ENCODE measurements at regions not wholly inside any gene's neighbourhood (a gene's known extent, or its start where the extent isn't known, plus 50 kb on each side); places are given as distances from the start of the nearest gene placed in this dataset.

DNA sequence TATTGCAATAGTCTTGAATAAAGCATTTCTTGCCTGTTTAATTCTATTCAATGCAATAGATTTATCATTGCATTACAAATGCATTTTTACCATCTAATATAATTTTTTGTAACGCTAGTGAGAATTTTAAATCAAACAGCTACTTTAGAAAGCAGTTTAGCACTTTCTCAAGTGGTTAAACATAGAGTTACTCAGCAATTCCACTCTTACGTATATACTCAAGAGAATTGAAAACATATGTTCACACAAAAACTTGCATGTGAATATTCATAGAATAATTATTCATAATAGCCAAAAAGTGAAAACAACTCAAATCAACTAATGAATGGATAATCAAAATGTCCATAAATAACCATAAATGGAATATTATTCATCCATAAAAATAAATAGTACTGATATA is 244.7 kb downstream of the TMEM167A start:
- Histone ChIP-seq H4K20me1 (ENCODE audit: insufficient read depth, low read length) (no peaks in the 10 kb centered on the region), H3K27me3 (ENCODE audit: insufficient read depth, low read length) (no peaks in the 10 kb centered on the region), H3K79me2 (ENCODE audit: insufficient read depth, low read length) (no peaks in the 10 kb centered on the region), H3K9ac (ENCODE audit: low read length) (no peak overlapping the region), H3K4me3 (ENCODE audit: insufficient read depth, low read depth, low read length) (no peak overlapping the region), H3K27ac (ENCODE audit: low read depth, low read length) (no peak overlapping the region), H3K36me3 (ENCODE audit: insufficient read depth, low read length) (no peaks in the 10 kb centered on the region), H3K9me3 (ENCODE audit: insufficient read depth, low read depth, low read length) (no peaks in the 10 kb centered on the region), H3K4me2 (ENCODE audit: low read length) (no peak overlapping the region), H2AFZ (ENCODE audit: low read depth, low read length) (no peak overlapping the region), H3K4me1 (ENCODE audit: insufficient read depth, low read length) (no peaks in the 10 kb centered on the region)
- no peak for FAIRE-seq
- Mint-ChIP-seq H3K4me1 (ENCODE audit: low read depth, unreplicated experiment) (peaks cover 3% of the 10 kb centered on the region), H3K36me3 (ENCODE audit: low read depth, unreplicated experiment) (peaks cover 2% of the 10 kb centered on the region), H3K27me3 (ENCODE audit: low read depth, unreplicated experiment) (no peaks in the 10 kb centered on the region), H3K27ac (ENCODE audit: unreplicated experiment) (no peak overlapping the region), H3K4me3 (ENCODE audit: unreplicated experiment) (no peak overlapping the region), H3K9me3 (ENCODE audit: unreplicated experiment) (peaks cover 11% of the 10 kb centered on the region)
- no peak for DNase-seq (ENCODE audit: low read depth)
- no peak for TF ChIP-seq EZH2 (IDR thresholded peaks at IDR 0.05; ENCODE audit: insufficient read depth, low read length)
- TF ChIP-seq, protein P1, sequence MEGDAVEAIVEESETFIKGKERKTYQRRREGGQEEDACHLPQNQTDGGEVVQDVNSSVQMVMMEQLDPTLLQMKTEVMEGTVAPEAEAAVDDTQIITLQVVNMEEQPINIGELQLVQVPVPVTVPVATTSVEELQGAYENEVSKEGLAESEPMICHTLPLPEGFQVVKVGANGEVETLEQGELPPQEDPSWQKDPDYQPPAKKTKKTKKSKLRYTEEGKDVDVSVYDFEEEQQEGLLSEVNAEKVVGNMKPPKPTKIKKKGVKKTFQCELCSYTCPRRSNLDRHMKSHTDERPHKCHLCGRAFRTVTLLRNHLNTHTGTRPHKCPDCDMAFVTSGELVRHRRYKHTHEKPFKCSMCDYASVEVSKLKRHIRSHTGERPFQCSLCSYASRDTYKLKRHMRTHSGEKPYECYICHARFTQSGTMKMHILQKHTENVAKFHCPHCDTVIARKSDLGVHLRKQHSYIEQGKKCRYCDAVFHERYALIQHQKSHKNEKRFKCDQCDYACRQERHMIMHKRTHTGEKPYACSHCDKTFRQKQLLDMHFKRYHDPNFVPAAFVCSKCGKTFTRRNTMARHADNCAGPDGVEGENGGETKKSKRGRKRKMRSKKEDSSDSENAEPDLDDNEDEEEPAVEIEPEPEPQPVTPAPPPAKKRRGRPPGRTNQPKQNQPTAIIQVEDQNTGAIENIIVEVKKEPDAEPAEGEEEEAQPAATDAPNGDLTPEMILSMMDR (IDR thresholded peaks at IDR 0.05; ENCODE audit: insufficient read depth, low read depth, low read length) = no peak

DNA sequence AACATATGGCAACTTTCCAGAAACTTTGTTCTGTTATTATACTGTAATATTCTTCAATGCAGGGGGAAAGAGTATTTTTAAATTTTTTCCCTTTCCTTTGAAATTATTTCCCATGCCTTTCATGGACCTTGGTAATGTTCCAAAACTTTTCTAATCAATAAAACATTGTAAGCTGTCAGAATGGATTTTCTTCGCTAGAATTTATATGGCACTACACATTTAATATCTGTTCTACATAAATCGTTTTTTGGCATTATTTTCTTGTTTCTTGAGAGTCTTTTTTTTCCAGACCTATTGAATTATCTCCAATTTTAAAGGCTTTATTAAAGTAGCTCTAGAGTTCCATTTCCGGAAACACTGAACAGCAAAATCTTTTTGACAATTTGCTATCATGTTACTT is 249.0 kb downstream of the TMEM167A start:
- FAIRE-seq = no peak
- Histone ChIP-seq H2AFZ (ENCODE audit: low read depth, low read length) (no peak overlapping the region), H3K4me2 (ENCODE audit: low read length) (no peak overlapping the region), H3K9ac (ENCODE audit: low read length) (no peak overlapping the region), H3K4me3 (ENCODE audit: insufficient read depth, low read depth, low read length) (no peak overlapping the region), H4K20me1 (ENCODE audit: insufficient read depth, low read length) (no peaks in the 10 kb centered on the region), H3K9me3 (ENCODE audit: insufficient read depth, low read depth, low read length) (no peaks in the 10 kb centered on the region), H3K79me2 (ENCODE audit: insufficient read depth, low read length) (no peaks in the 10 kb centered on the region), H3K4me1 (ENCODE audit: insufficient read depth, low read length) (no peaks in the 10 kb centered on the region), H3K36me3 (ENCODE audit: insufficient read depth, low read length) (no peaks in the 10 kb centered on the region), H3K27ac (ENCODE audit: low read depth, low read length) (no peak overlapping the region), H3K27me3 (ENCODE audit: insufficient read depth, low read length) (no peaks in the 10 kb centered on the region)
- no peak overlapping the region for H3K4me3 Mint-ChIP-seq (ENCODE audit: unreplicated experiment)
- no peak for DNase-seq (ENCODE audit: low read depth)
- H3K4me1 Mint-ChIP-seq (ENCODE audit: low read depth, unreplicated experiment) = no peaks in the 10 kb centered on the region
- no peak for TF ChIP-seq EZH2 (IDR thresholded peaks at IDR 0.05; ENCODE audit: insufficient read depth, low read length)
- TF ChIP-seq, protein P1 (IDR thresholded peaks at IDR 0.05; ENCODE audit: insufficient read depth, low read depth, low read length) = no peak
- H3K36me3 Mint-ChIP-seq (ENCODE audit: low read depth, unreplicated experiment) = no peaks in the 10 kb centered on the region
- no peaks in the 10 kb centered on the region for H3K9me3 Mint-ChIP-seq (ENCODE audit: unreplicated experiment)
- H3K27me3 Mint-ChIP-seq (ENCODE audit: low read depth, unreplicated experiment) = no peaks in the 10 kb centered on the region
- no peak overlapping the region for H3K27ac Mint-ChIP-seq (ENCODE audit: unreplicated experiment)

DNA sequence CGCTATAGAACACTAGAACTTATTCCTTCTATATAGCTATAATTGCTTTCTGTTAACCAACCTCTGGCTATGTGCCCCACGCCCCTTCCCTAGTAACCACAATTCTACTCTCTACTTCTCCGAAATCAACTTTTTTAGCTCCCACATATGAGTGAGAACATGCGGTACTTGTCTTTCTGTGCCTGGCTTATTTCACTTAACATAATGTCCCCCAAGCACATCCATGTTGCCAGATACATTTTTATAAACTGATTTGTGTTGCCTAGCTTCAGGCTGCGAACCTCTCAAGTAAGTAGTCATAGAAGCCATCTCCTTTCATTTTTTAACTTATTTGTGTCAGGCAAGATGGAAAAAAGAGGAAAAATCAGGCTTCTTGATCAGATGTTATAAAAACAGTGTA is 249.5 kb downstream of the TMEM167A start:
- H3K27ac Mint-ChIP-seq (ENCODE audit: unreplicated experiment) = no peak overlapping the region
- Histone ChIP-seq H3K79me2 (ENCODE audit: insufficient read depth, low read length) (no peaks in the 10 kb centered on the region), H3K36me3 (ENCODE audit: insufficient read depth, low read length) (no peaks in the 10 kb centered on the region), H3K4me2 (ENCODE audit: low read length) (no peak overlapping the region), H3K9me3 (ENCODE audit: insufficient read depth, low read depth, low read length) (no peaks in the 10 kb centered on the region), H3K27me3 (ENCODE audit: insufficient read depth, low read length) (no peaks in the 10 kb centered on the region), H4K20me1 (ENCODE audit: insufficient read depth, low read length) (no peaks in the 10 kb centered on the region), H3K9ac (ENCODE audit: low read length) (no peak overlapping the region), H2AFZ (ENCODE audit: low read depth, low read length) (no peak overlapping the region), H3K27ac (ENCODE audit: low read depth, low read length) (no peak overlapping the region), H3K4me3 (ENCODE audit: insufficient read depth, low read depth, low read length) (no peak overlapping the region), H3K4me1 (ENCODE audit: insufficient read depth, low read length) (no peaks in the 10 kb centered on the region)
- no peak for DNase-seq (ENCODE audit: low read depth)
- H3K4me1 Mint-ChIP-seq (ENCODE audit: low read depth, unreplicated experiment) = no peaks in the 10 kb centered on the region
- H3K27me3 Mint-ChIP-seq (ENCODE audit: low read depth, unreplicated experiment) = no peaks in the 10 kb centered on the region
- FAIRE-seq = no peak
- TF ChIP-seq, protein P1 (IDR thresholded peaks at IDR 0.05; ENCODE audit: insufficient read depth, low read depth, low read length) = no peak
- no peak for TF ChIP-seq EZH2 (IDR thresholded peaks at IDR 0.05; ENCODE audit: insufficient read depth, low read length)
- no peaks in the 10 kb centered on the region for H3K36me3 Mint-ChIP-seq (ENCODE audit: low read depth, unreplicated experiment)
- no peak overlapping the region for H3K4me3 Mint-ChIP-seq (ENCODE audit: unreplicated experiment)
- no peaks in the 10 kb centered on the region for H3K9me3 Mint-ChIP-seq (ENCODE audit: unreplicated experiment)
